ENCODE measurements at regions not wholly inside any gene's neighbourhood (a gene's known extent, or its start where the extent isn't known, plus 50 kb on each side); places are given as distances from the start of the nearest gene placed in this dataset.

DNA sequence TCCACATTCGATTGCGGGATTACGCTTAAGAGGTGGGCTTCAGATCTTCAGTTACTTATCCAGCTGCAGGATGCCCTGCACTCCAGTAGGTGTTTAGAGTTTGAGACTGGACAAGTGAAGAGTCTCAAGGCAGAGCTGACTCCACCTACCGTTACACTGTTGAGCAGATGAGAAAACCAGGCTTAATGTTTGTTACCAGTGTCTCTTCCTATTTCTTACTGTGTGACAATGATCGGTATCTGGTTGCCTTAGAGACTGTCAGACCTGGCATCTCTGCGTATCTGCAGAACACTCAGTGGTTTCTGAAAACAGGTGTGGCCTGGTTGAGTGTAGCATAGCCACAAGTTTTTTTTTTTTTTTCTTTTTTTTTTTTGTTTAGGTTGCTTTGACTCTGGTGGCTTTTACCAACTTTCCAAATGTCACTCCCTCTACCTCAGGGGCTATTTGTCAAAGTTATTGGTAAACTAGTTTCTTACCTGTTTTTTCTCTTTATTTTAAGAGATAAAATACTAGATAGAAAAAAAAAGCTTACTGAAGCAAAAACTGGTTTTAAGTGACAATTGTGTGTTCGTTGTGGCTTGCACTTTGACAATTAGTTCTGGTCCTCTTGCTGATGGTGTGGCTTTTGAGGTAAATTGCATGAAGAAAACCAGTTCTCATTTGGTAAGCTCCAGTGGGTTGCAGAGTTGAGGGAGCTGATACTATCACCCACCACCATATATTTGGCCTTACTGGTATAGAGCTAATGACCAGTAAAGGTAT is 284.8 kb downstream of the ETS1 start:
- intact Hi-C loops (cut with DNase I): no loop called here
- WGBS: 62% methylated on average over 7 of the region's 7 CpGs
- TF ChIP-seq POLR2AphosphoS5 (IDR thresholded peaks at IDR 0.05): no peak
- TF ChIP-seq POLR2A (IDR thresholded peaks at IDR 0.05): no peak
- TF ChIP-seq, protein P1, sequence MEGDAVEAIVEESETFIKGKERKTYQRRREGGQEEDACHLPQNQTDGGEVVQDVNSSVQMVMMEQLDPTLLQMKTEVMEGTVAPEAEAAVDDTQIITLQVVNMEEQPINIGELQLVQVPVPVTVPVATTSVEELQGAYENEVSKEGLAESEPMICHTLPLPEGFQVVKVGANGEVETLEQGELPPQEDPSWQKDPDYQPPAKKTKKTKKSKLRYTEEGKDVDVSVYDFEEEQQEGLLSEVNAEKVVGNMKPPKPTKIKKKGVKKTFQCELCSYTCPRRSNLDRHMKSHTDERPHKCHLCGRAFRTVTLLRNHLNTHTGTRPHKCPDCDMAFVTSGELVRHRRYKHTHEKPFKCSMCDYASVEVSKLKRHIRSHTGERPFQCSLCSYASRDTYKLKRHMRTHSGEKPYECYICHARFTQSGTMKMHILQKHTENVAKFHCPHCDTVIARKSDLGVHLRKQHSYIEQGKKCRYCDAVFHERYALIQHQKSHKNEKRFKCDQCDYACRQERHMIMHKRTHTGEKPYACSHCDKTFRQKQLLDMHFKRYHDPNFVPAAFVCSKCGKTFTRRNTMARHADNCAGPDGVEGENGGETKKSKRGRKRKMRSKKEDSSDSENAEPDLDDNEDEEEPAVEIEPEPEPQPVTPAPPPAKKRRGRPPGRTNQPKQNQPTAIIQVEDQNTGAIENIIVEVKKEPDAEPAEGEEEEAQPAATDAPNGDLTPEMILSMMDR (IDR thresholded peaks at IDR 0.05): no peak
- DNase-seq (ENCODE audit: low spot score): no peak
- H3K27me3 ChIP-seq (replicated peaks; ENCODE audit: insufficient read depth): no peaks in the 10 kb centered on the region
- H3K4me1 ChIP-seq (replicated peaks): no peaks in the 10 kb centered on the region
- no peak overlapping the region for H3K4me3 ChIP-seq
- H3K27ac ChIP-seq: no peak overlapping the region
- H3K9me3 ChIP-seq: no peaks in the 10 kb centered on the region
- no peaks in the 10 kb centered on the region for H3K36me3 ChIP-seq

DNA sequence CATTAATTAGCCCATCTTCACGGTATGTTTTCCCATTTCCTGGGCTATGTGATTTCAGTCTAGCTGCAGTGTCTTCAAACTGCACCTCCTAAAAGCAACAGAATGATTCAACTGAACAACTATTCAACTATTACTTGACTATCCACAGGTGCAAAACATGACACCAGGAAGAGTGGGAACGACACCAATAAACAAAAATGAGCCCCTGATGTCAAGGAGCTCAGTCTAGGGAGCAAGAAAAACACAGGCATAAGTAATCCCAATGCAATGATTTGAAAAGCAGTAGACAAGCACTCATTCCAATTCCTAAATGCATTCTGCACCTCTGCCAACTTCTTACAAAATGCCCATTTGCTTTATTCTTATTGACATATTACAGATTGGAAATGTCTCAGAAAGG is 285.6 kb downstream of the ETS1 start:
- WGBS: 92% methylated on average over 2 of the region's 2 CpGs
- intact Hi-C loops (cut with DNase I): no loop called here
- Histone ChIP-seq H3K9me3 (no peaks in the 10 kb centered on the region), H3K36me3 (no peaks in the 10 kb centered on the region), H3K4me1 (replicated peaks) (no peaks in the 10 kb centered on the region), H3K4me3 (no peak overlapping the region), H3K27me3 (replicated peaks; ENCODE audit: insufficient read depth) (no peaks in the 10 kb centered on the region), H3K27ac (no peak overlapping the region)
- TF ChIP-seq POLR2A (IDR thresholded peaks at IDR 0.05): no peak
- TF ChIP-seq, protein P1 (IDR thresholded peaks at IDR 0.05): no peak
- no peak for TF ChIP-seq POLR2AphosphoS5 (IDR thresholded peaks at IDR 0.05)
- no peak for DNase-seq (ENCODE audit: low spot score)

- 89% methylated on average over 2 of the region's 2 CpGs for WGBS
- intact Hi-C loops (cut with DNase I): no loop called here
- no peak overlapping the region for H3K27ac ChIP-seq
Measured at GRCh38 chr11:128300785-128301184, 286.6 kb downstream of the ETS1 start.

DNA sequence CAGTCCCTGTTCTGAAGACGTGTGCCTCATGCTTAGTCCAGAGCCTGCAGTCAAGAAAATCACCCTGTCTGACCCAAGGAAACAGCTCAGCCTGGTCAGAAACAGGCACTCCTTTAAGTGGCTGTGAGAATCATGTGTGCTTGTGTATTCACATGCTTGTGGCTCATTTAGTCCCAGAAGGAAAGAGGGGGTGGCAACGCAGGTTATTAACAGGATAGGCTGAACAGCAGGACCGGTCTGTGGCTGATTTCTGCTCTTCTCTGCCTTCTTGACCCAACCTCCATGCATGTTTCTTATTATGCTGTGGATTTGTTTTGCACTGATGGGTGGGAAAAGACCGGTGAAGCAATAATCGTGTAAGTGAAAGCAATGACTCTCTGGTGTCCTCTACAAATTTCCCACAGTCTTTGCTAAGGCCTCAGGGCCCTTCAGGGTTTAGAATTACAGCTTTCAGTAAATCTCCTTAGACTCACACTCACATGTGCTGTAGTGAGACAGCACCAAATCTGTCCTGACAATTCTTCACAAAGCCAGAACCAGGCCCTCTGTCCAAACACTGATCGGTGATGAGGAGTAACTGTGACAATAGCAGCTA is 288.1 kb downstream of the ETS1 start:
- Histone ChIP-seq H3K4me1 (replicated peaks) (no peaks in the 10 kb centered on the region), H3K9me3 (no peaks in the 10 kb centered on the region), H3K27ac (no peak overlapping the region), H3K36me3 (no peaks in the 10 kb centered on the region), H3K27me3 (replicated peaks; ENCODE audit: insufficient read depth) (no peaks in the 10 kb centered on the region), H3K4me3 (no peak overlapping the region)
- no peak for DNase-seq (ENCODE audit: low spot score)
- intact Hi-C loops (cut with DNase I): loop anchor here (10.0 kb wide), 1 partner anchor 166 kb away; no protein-coding TSS in a partner anchor
- WGBS: 73% methylated on average over 6 of the region's 6 CpGs
- TF ChIP-seq, protein P1 (IDR thresholded peaks at IDR 0.05): no peak
- TF ChIP-seq POLR2A (IDR thresholded peaks at IDR 0.05) (no peak), POLR2AphosphoS5 (IDR thresholded peaks at IDR 0.05) (no peak)

More at GRCh38 chr11:128300785-128301184, 286.6 kb downstream of the ETS1 start:
- Histone ChIP-seq H3K27me3 (replicated peaks; ENCODE audit: insufficient read depth) (no peaks in the 10 kb centered on the region), H3K9me3 (no peaks in the 10 kb centered on the region), H3K36me3 (no peaks in the 10 kb centered on the region), H3K4me1 (replicated peaks) (no peaks in the 10 kb centered on the region), H3K4me3 (no peak overlapping the region)
- TF ChIP-seq, protein P1 (IDR thresholded peaks at IDR 0.05): no peak
- TF ChIP-seq POLR2A (IDR thresholded peaks at IDR 0.05) (no peak), POLR2AphosphoS5 (IDR thresholded peaks at IDR 0.05) (no peak)
- DNase-seq (ENCODE audit: low spot score): no peak

Measured in prostate gland (tissue), 2 donors.